OCI-LY7 (cell line): ENCODE measurements at regions not wholly inside any gene's neighbourhood (a gene's known extent, or its start where the extent isn't known, plus 50 kb on each side); places are given as distances from the start of the nearest gene placed in this dataset.

Source experiments
- EZH2phosphoT487 ChIP-seq: fragments of 200-600 bp; sonication (generic); IDR thresholded peaks from 2 replicates; pipeline ENCODE4 v1.6.1; 2018; ENCODE audit warnings: low read depth, borderline replicate concordance, mild to moderate bottlenecking, mixed run types, antibody characterized with exemption, low read length, moderate library complexity, mixed read lengths
- TF ChIP-seq, protein P1 (sequence below): fragments of 200-600 bp; sonication (generic); conservative IDR thresholded peaks from 2 replicates; pipeline ENCODE4 v1.5.1; 2014; ENCODE audit warnings: mild to moderate bottlenecking, antibody characterized with exemption, low read length, moderate library complexity, mixed read lengths

- TF ChIP-seq, protein P1, sequence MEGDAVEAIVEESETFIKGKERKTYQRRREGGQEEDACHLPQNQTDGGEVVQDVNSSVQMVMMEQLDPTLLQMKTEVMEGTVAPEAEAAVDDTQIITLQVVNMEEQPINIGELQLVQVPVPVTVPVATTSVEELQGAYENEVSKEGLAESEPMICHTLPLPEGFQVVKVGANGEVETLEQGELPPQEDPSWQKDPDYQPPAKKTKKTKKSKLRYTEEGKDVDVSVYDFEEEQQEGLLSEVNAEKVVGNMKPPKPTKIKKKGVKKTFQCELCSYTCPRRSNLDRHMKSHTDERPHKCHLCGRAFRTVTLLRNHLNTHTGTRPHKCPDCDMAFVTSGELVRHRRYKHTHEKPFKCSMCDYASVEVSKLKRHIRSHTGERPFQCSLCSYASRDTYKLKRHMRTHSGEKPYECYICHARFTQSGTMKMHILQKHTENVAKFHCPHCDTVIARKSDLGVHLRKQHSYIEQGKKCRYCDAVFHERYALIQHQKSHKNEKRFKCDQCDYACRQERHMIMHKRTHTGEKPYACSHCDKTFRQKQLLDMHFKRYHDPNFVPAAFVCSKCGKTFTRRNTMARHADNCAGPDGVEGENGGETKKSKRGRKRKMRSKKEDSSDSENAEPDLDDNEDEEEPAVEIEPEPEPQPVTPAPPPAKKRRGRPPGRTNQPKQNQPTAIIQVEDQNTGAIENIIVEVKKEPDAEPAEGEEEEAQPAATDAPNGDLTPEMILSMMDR, result no peak
- no peak for TF ChIP-seq EZH2phosphoT487
These were observed 162.3 kb downstream of the C11orf87 start for GRCh38 chr11:109584001-109584972.
